Iris pigment epithelial cell (primary cell): ENCODE measurements at regions not wholly inside any gene's neighbourhood (a gene's known extent, or its start where the extent isn't known, plus 50 kb on each side); places are given as distances from the start of the nearest gene placed in this dataset.

Source experiments
- DNase-seq: peaks from one replicate; pipeline ENCODE4 v3.0.0-alpha.2; 2011; ENCODE audit warnings: low read depth

DNA sequence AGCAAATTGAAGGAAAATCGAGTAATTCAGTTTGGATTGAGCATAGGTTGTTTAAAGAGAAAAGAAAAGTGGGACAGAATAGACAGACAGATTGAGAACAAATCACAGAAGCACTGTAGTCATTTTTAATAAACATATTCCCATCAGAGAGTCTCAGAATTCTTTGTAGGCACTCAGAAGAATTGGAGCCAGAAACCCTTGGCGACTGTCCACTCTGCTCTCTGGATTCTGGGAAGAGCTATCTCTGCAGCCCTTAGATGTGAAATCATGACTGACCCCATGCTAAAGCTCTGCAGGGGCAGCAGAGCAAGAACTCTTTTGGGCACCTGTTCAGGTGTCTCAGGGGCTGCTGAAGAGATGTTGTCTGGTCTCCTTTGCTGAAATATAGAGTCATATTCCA, 223.7 kb upstream of the KIRREL3 start:
- no peak for DNase-seq

DNA sequence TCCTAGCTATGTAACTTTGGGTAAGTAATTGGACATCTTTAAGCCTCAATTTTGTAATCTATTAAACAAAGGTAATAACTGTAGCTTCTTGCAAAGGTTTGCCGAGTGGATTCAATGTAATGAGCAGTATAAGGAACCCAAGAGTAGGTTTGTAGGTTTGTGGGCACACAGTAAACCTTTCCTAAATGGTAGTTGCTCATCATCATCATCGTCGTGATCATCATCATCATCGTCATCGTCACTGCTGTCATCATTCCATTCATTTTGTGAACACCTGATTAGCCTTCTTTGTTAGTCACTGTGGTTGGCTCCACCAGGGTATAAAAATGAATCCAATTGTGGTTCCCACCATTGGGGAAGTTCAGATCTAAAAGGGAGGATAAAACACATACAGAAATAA, 223.1 kb upstream of the KIRREL3 start:
- DNase-seq, result no peak

DNA sequence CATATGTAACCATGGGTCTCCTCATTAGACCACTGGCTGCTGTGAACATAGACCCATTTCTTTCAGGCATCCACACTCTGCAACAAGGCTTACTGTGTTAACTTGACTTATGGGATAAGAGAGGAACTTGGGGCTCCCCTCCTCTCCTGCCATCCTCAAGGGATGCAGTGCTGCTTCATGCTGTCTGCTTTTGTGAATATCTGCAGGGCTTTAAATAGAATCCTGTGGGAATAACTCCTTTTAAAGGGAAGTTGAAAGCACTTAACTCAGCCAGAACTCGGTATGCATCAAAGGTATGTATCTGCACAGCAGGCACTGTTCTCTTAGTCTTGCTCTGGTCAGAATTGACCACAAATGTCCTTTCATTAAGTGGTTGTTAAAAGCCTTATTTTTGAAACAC, 222.5 kb upstream of the KIRREL3 start:
- DNase-seq, result no peak

DNA sequence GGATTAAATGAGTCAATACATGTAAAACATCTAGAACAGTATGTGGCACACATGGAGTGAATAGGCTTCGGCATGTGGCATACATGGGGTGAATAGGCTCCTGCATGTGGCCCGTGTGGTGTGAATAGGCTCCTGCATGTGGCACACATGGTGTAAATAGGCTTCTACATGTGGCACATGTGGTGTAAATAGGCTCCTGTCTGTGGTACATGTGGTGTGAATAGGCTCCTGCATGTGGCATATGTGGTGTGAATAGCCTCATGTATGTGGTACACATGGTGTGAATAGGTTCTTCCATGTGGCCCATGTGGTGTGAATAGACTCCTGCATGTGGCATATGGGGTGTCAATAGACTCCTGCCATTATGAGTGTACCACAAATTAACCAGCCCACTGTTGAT, 219.1 kb upstream of the KIRREL3 start:
- no peak for DNase-seq

DNA sequence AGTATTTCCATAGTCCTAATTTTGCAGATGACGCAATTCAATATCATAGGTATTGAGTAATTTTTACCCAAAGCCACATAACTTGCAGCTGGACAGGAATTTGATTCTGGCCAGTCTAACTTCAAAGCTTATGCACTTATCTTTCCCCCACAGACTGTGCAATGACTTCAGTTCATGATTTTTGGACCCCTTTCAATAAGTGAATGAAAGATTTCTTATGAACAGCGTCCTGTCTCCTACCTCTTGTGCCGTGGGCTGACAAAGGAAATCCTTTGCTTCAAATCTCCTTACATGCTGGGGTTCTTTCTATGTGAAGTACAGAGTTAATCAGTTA, 217.7 kb upstream of the KIRREL3 start:
- peak; percentile 1 for DNase-seq

DNA sequence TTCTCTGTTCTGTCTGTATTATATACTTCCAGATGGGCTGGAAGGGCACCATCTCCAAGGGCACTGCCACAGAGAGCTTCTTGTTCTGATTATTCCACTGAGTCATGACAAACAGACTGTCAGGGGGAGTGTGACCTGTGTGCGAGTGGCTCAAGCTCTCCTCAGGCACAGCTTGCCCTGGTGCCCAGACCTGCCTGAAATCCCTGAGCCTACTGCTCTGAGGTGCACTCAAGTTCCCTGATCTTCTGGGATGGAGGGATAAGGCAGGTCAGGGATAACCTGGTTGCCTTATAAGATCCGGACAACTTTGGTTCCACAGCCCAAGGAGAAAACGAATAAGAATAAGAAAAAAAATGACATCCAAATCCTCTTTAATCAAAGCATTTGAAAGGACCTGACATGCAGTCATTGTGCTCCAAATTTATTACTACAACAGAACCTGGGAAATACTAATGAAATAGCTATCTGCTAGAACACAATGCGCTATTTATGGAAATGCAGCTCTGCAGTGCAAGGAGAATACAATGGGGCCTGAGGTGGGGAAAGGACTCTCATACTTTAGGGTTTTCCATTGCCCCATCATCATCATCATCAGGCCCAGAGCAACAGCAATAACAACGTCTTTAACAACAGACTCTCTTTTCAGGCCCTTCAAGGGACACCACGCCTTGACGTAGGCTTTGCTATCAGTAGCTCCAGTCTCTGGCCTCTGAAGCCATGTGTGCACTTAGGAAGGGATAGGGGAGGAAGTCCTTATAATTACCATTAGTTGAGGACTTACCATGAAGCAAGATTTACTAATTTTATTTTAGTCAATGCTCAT, 217.1 kb upstream of the KIRREL3 start:
- no peak for DNase-seq

DNA sequence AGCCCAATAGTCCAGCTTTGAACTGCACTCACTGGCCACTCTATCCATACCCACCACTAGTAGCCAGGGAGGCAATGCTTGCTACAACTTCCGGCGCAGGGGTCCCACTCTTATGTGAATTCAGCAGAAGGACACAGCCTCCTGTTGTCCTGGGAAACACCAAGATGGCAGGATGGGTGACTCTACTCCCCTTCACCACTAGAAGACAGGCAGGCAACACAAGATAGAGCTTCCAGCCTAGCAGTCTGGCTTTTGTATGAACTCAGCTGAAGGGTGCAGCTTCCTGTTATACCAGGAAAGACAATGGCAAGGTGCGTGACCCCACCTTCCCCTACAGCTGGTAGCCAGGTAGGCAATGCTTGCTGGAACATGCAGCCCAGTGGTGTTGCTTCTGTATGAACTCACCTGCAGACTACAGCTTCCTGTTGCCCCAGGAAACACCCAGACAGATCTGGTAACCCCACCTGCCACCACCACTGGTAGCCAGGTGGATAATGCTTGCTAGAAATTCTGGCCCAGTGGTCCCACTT, 205.2 kb upstream of the KIRREL3 start:
- DNase-seq, result no peak

- no peak for DNase-seq
Measured at GRCh38 chr11:127203490-127203889, 202.9 kb upstream of the KIRREL3 start.

- DNase-seq, result no peak
Measured at GRCh38 chr11:127202105-127202504, 201.5 kb upstream of the KIRREL3 start.

DNA sequence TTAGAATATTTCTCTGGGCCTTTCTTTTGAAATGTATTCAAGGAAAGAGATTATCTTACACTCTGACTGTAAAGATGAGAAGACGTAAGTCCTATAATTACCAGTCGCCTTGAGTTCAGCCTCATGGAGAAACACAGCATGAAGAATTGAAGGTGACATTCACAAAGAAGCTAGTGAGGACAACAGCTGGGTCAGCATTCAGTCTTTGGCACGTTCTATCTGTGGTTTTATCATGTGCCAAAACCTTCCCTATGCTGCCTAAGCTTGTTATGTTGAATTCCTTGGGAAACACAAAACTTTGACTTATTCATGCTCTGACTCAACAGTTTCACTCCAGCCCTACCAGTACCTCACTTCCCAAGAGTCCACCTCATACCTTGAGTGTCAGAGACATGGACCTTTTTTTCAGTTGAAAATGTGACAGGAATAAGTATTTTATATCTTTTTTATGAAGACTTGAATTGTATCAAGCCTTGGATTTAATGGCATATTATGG, 198.8 kb upstream of the KIRREL3 start:
- no peak for DNase-seq

DNA sequence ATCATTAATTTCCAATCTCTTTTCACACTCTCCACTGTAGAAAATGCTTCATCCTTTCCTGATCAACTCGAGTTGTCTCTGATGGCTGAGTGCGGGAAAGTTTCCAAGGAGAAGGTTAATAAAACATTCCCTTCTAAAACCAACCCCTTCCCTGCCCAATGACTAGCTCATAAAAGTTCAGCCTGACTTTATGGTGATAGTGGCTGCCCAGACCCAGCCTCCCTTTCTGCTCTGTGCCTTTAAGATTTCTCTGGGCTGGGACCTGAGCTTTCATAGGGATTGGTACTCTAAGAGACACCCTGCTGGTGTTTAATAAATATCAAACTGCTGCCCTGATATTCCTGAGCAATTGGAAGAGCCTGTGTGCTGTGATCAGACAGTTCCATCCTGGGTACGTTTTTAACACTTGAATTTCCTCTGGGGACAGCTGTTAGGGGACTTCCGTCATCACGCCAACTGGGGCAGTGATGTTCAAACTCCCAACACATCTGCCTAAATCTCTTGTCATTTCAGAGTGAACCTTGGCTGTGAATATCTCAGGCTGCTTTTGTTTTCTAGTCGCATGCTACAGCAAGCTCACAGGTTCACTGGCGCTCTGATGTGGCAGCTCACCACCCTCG, 195.0 kb upstream of the KIRREL3 start:
- no peak for DNase-seq

DNA sequence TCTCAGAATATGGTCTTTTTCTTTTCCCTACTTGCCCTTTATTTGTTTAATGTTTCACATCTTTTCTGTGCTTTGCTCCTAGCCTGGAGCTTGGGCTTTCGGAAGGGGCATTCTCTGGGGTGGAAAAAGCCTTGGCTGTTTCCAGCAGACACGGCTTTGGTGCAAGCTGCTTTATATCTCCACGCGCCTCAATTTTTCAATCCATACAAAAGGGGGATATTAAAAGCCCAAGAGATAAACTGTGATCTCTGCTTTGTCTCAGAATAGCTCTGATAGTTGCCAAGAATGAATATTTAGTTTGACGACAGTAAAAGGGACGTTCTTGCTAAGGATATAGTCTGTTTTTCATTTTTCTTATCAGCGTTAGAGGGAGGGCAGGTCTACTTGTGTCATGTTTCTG, 194.0 kb upstream of the KIRREL3 start:
- no peak for DNase-seq

- no peak for DNase-seq
Measured at GRCh38 chr11:127193950-127194349, 193.4 kb upstream of the KIRREL3 start.

GRCh38 chr11:127191689-127192088, 191.1 kb upstream of the KIRREL3 start:
- DNase-seq, result no peak

DNA sequence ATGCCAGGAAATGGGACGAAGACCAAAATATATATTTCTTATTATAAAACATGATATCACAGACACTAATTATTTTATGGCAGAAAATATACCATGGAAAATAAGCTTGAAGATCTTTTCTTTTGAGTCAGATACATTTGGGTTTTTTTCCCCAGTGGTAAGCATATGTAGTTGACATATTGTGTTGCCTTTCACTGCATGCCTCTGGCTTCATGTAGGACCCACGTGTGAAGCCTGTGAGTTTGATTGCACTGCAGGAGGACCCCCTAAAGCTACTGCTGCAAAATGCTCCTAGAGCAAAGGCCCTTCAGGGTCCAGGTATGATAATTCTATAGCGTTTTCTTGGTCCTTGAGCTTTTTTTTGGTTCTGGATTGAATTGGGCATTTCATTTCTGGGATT, 190.7 kb upstream of the KIRREL3 start:
- DNase-seq, result no peak

DNA sequence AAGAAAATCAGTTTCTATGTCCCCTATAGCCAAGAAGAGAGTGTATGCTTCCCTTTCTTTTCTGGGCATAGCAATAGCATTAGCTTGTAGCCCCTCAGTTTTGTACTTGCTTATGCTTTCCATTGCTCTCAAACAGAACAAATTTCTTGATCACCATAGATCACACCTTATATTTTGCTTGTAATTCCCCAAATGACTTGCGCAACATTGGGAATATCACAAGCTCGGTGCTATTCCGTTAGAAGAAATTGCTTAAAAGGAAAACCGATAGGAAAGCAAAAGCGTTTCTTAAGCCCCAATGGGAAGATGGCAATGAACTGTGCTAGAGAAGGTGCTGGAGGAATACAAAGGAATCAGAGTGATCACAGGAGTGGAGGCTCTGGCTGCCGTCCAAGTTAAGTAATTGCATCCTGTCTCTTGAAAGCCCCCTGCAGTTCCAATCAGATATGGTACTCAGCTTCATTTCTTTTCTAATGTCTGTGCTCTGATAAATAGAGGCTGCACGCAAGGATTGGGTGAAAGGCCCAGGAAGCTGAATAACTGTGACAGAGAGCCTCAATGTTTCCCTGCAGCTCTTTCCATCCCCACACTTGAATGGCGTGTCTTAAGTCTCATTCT, 182.1 kb upstream of the KIRREL3 start:
- no peak for DNase-seq

- DNase-seq, result no peak
Measured at GRCh38 chr11:127157225-127157624, 156.7 kb upstream of the KIRREL3 start.

- DNase-seq, result no peak
Measured at GRCh38 chr11:127149410-127149809, 148.8 kb upstream of the KIRREL3 start.

GRCh38 chr11:127143251-127143650, 142.7 kb upstream of the KIRREL3 start:
- DNase-seq, result no peak

DNA sequence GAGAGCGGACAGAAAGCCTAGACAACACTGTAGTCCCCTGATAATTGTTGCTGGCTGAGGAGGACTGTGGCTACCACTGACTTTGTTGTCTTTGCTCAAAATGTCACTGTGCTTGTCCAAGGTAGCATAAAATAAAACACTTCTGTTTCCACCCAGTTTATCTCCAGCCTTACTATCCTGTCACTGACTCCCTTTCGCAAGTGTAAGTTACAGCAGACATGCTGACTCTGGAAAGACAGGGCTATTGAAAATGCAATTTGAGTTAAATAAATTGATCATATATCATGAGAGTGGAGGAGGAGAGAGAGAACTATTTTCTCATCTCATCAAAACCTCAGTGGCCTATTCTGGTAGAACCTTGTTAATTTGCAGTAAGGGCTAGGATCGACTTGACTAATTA, 138.0 kb upstream of the KIRREL3 start:
- DNase-seq, result no peak

GRCh38 chr11:127137771-127138280, 137.3 kb upstream of the KIRREL3 start:
- no peak for DNase-seq

- DNase-seq, result no peak
Measured at GRCh38 chr11:127136438-127136837, 135.9 kb upstream of the KIRREL3 start.

- no peak for DNase-seq
Measured at GRCh38 chr11:127135256-127135655, 134.7 kb upstream of the KIRREL3 start.
